Trophoblast cell (in vitro differentiated cells and primary cell): ENCODE measurements at regions not wholly inside any gene's neighbourhood (a gene's known extent, or its start where the extent isn't known, plus 50 kb on each side); places are given as distances from the start of the nearest gene placed in this dataset.
"Not testable (repeated sequence)": the region's sequence is repeated elsewhere in the genome, so short reads cannot be mapped to it uniquely, and the experiment has no call there.

Source experiments
- DNase-seq, 2 donors: peaks; one replicate each; pipeline ENCODE4 v3.0.0-alpha.2; 2016
- H2AFZ ChIP-seq: 2 replicates; pipeline ENCODE4 v1.6.1; 2013; ENCODE audit warnings: low read length, moderate library complexity, mild to moderate bottlenecking; ENCODE audit not compliant: insufficient read depth, poor library complexity
- H2AK5ac ChIP-seq: 2 replicates; pipeline ENCODE4 v1.6.1; 2013; ENCODE audit warnings: mild to moderate bottlenecking, low read length
- H2BK120ac ChIP-seq: 2 replicates; pipeline ENCODE4 v1.6.1; 2013; ENCODE audit warnings: low read length, mild to moderate bottlenecking, moderate library complexity; ENCODE audit not compliant: insufficient read depth, poor library complexity
- H2BK12ac ChIP-seq: 2 replicates; pipeline ENCODE4 v1.6.1; 2013; ENCODE audit warnings: mild to moderate bottlenecking, low read length, moderate library complexity
- H2BK5ac ChIP-seq: 2 replicates; pipeline ENCODE4 v1.6.1; 2013; ENCODE audit warnings: low read length, low read depth, moderate library complexity, mild to moderate bottlenecking; ENCODE audit not compliant: poor library complexity
- H3K14ac ChIP-seq: 2 replicates; pipeline ENCODE4 v1.6.1; 2013; ENCODE audit warnings: mild to moderate bottlenecking, low read length
- H3K18ac ChIP-seq: 2 replicates; pipeline ENCODE4 v1.6.1; 2013; ENCODE audit warnings: mild to moderate bottlenecking, low read length
- H3K23ac ChIP-seq: 2 replicates; pipeline ENCODE4 v1.6.1; 2013; ENCODE audit warnings: low read length
- H3K27ac ChIP-seq: 2 replicates; pipeline ENCODE4 v1.5.1; 2013; ENCODE audit warnings: low read depth, mild to moderate bottlenecking, inconsistent platforms, low read length, moderate library complexity
- H3K27me3 ChIP-seq: 2 replicates; pipeline ENCODE4 v1.6.1; 2013; ENCODE audit warnings: inconsistent platforms, mild to moderate bottlenecking, low read length, moderate library complexity; ENCODE audit not compliant: insufficient read depth
- H3K36me3 ChIP-seq, 2 experiments: 1 replicate in 1 of 2; 2 replicates in 1 of 2; pipeline ENCODE4 v1.6.1; 2013; ENCODE audit warnings: low read length in 2 of 2, mild to moderate bottlenecking in 2 of 2, moderate library complexity in 1 of 2; ENCODE audit not compliant: insufficient read depth in 2 of 2, control insufficient read depth in 1 of 2
- H3K4ac ChIP-seq: 2 replicates; pipeline ENCODE4 v1.6.1; 2013; ENCODE audit warnings: low read depth, mild to moderate bottlenecking, low read length, moderate library complexity
- H3K4me1 ChIP-seq, 2 experiments: 1 replicate in 1 of 2; 2 replicates in 1 of 2; pipeline ENCODE4 v1.6.1; 2013; ENCODE audit warnings: low read length in 2 of 2, mild to moderate bottlenecking in 2 of 2, moderate library complexity in 1 of 2; ENCODE audit not compliant: insufficient read depth in 2 of 2, control insufficient read depth in 1 of 2
- H3K4me2 ChIP-seq: 2 replicates; pipeline ENCODE4 v1.6.1; 2013; ENCODE audit warnings: inconsistent platforms, mild to moderate bottlenecking, low read length, moderate library complexity
- H3K4me3 ChIP-seq: 2 replicates; pipeline ENCODE4 v1.5.1; 2013; ENCODE audit warnings: mild to moderate bottlenecking, low read depth, low read length, inconsistent platforms
- H3K79me1 ChIP-seq: one replicate; pipeline ENCODE4 v1.6.1; 2013; ENCODE audit warnings: low read length
- H3K79me2 ChIP-seq: 2 replicates; pipeline ENCODE4 v1.6.1; 2013; ENCODE audit warnings: low read length, mild to moderate bottlenecking; ENCODE audit not compliant: control insufficient read depth, insufficient read depth, poor library complexity
- H3K9ac ChIP-seq: 2 replicates; pipeline ENCODE4 v1.6.1; 2013; ENCODE audit warnings: mild to moderate bottlenecking, low read length
- H3K9me3 ChIP-seq: 2 replicates; pipeline ENCODE4 v1.6.1; 2013; ENCODE audit warnings: low read depth, mild to moderate bottlenecking, control low read depth, inconsistent platforms, low read length; ENCODE audit not compliant: insufficient read depth
- H4K12ac ChIP-seq: 2 replicates; pipeline ENCODE4 v1.6.1; 2013; ENCODE audit warnings: low read depth, mild to moderate bottlenecking, low read length, moderate library complexity
- H4K8ac ChIP-seq: 2 replicates; pipeline ENCODE4 v1.6.1; 2013; ENCODE audit warnings: low read depth, mild to moderate bottlenecking, low read length, moderate library complexity
- H4K91ac ChIP-seq: one replicate; pipeline ENCODE4 v1.6.1; 2013; ENCODE audit warnings: low read depth, mild to moderate bottlenecking, low read length, moderate library complexity
- WGBS: extraction: QIAGEN DNeasy Blood & Tissue Kit; methylation state at CpG from one replicate; pipeline ENCODE4 v1.1.7; 2013; ENCODE audit warnings: missing lambda C conversion rate; ENCODE audit not compliant: insufficient read length, insufficient coverage; ENCODE audit errors: extremely low coverage; 5-methylcytosine and 5-hydroxymethylcytosine counted together

DNA sequence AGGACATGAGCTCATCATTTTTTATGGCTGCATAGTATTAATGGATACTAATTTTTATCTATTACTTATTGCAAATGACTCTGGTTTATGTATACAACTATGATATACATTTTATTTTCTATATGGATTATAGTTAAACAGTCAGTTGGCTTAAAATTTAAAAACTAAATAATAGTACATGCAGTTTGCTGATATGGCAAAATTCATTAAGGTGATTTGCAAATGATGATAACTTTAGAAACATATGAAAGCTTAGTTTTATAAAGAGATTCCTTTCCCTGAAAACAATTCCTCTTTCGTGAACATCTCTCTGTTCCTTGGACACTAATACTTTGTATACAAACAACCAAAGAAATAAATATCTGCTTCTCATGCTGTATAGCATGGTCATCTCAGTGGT, 165.5 kb upstream of the SEMA3E start:
- Histone ChIP-seq H3K27me3 (no peaks in the 10 kb centered on the region), H3K4me3 (no peak overlapping the region), H2BK12ac (no peak overlapping the region), H3K9ac (no peak overlapping the region), H3K36me3 (no peaks in the 10 kb centered on the region), H2BK120ac (no peak overlapping the region), H3K79me2 (no peaks in the 10 kb centered on the region), H3K27ac (no peak overlapping the region), H2AFZ (no peak overlapping the region), H3K4ac (no peak overlapping the region), H2AK5ac (no peak overlapping the region), H3K4me2 (no peak overlapping the region), H3K4me1 (no peaks in the 10 kb centered on the region), H3K23ac (no peak overlapping the region), H4K12ac (no peak overlapping the region), H3K9me3 (no peaks in the 10 kb centered on the region), H4K91ac (no peak overlapping the region), H3K79me1 (no peaks in the 10 kb centered on the region), H3K14ac (no peak overlapping the region), H4K8ac (no peak overlapping the region), H2BK5ac (no peak overlapping the region), H3K18ac (no peak overlapping the region)
- no CpG with 5 or more reads among the region's 1 CpG for WGBS
- DNase-seq = no peak

DNA sequence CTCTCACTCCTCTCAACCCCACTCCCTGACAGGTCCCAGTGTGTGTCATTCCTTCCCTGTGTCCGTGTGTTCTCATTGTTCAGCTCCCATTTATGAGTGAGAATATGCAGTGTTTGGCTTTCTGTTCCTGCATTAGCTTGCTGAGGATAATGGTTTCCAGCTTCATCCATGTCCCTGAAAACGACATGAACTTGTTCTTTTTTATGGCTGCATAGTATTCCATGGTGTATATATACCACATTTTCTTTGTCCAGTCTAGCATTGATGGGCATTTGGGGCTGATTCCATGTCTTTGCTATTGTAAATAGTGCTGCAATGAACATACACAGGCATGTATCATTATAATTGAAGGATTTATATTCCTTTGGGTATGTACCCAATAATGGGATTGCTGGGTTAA, 163.6 kb upstream of the SEMA3E start:
- WGBS = no CpG with 5 or more reads among the region's 2 CpGs
- H4K12ac ChIP-seq, H2BK5ac ChIP-seq, H3K4me3 ChIP-seq, H4K8ac ChIP-seq, H3K27ac ChIP-seq, DNase-seq, H3K4me1 ChIP-seq, H3K9ac ChIP-seq, H3K79me2 ChIP-seq, H4K91ac ChIP-seq, H3K79me1 ChIP-seq, H2AFZ ChIP-seq, H2AK5ac ChIP-seq, H3K4me2 ChIP-seq, H3K36me3 ChIP-seq, H3K4ac ChIP-seq, H3K18ac ChIP-seq, H3K14ac ChIP-seq, H3K9me3 ChIP-seq, H3K27me3 ChIP-seq, H3K23ac ChIP-seq, H2BK120ac ChIP-seq, H2BK12ac ChIP-seq: not testable (repeated sequence)

DNA sequence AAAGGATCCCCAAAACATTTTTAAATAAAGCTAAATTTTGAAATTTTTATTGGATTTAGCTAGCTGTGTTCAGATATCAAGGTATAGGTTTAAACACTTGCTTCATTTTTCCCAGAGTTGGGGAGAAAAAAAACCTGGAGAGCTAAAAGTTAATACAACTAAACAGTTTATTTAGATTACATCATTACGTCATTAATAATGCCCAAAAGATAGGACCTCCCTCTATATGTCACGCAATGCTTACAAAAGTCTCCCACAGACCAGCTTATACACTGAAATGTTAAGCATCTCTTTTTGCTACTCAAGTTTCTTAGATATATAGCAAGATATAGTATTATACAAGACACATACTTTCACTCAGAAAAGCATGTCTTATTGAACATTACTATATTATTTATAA, 160.0 kb upstream of the SEMA3E start:
- Histone ChIP-seq H2AK5ac (no peak overlapping the region), H3K27me3 (no peaks in the 10 kb centered on the region), H2BK120ac (no peak overlapping the region), H3K18ac (no peak overlapping the region), H3K9ac (no peak overlapping the region), H3K4me1 (no peaks in the 10 kb centered on the region), H3K14ac (no peak overlapping the region), H3K4me2 (no peak overlapping the region), H3K79me1 (no peaks in the 10 kb centered on the region), H4K12ac (no peak overlapping the region), H3K4me3 (no peak overlapping the region), H3K79me2 (no peaks in the 10 kb centered on the region), H3K23ac (no peak overlapping the region), H2BK12ac (no peak overlapping the region), H3K27ac (no peak overlapping the region), H3K4ac (no peak overlapping the region), H3K9me3 (no peaks in the 10 kb centered on the region), H4K8ac (no peak overlapping the region), H4K91ac (no peak overlapping the region), H3K36me3 (no peaks in the 10 kb centered on the region), H2AFZ (no peak overlapping the region), H2BK5ac (no peak overlapping the region)
- no CpG with 5 or more reads among the region's 2 CpGs for WGBS
- DNase-seq = no peak

DNA sequence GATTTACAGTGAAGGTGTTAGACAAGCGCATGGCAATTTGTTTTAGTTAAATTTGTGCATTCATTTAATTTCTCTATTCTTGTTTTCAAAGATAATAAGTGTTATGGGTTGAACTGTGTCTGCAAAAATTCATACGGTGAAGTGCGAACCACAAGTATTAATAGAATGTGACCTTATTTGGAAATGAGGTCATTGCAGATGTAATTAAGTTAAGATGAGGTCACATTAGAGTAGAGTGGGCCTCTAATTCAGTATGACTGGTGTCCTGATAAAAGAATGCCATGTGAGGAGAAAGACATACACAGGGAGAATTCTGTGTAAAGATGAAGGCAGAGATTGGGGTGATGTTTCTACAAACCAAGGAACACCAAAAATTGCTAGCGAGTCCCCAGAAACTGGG, 158.8 kb upstream of the SEMA3E start:
- no peak overlapping the region for H3K4me2 ChIP-seq
- H3K18ac ChIP-seq = no peak overlapping the region
- H3K9me3 ChIP-seq = no peaks in the 10 kb centered on the region
- H4K8ac ChIP-seq = no peak overlapping the region
- WGBS = no CpG with 5 or more reads among the region's 4 CpGs
- DNase-seq = no peak
- H3K79me1 ChIP-seq = no peaks in the 10 kb centered on the region
- H3K79me2 ChIP-seq = no peaks in the 10 kb centered on the region
- H2AFZ ChIP-seq = no peak overlapping the region
- H3K27me3 ChIP-seq = no peaks in the 10 kb centered on the region
- H2BK12ac ChIP-seq = no peak overlapping the region
- no peak overlapping the region for H3K27ac ChIP-seq
- H3K14ac ChIP-seq = no peak overlapping the region
- H3K9ac ChIP-seq = no peak overlapping the region
- H3K4me1 ChIP-seq = no peaks in the 10 kb centered on the region
- H3K36me3 ChIP-seq = no peaks in the 10 kb centered on the region
- no peak overlapping the region for H2BK5ac ChIP-seq
- no peak overlapping the region for H3K4ac ChIP-seq
- no peak overlapping the region for H3K23ac ChIP-seq
- no peak overlapping the region for H4K91ac ChIP-seq
- H4K12ac ChIP-seq = no peak overlapping the region
- H2BK120ac ChIP-seq = no peak overlapping the region
- H3K4me3 ChIP-seq = no peak overlapping the region
- H2AK5ac ChIP-seq = no peak overlapping the region
